Duodenal mucosa (tissue), 2 donors: ENCODE measurements at regions not wholly inside any gene's neighbourhood (a gene's known extent, or its start where the extent isn't known, plus 50 kb on each side); places are given as distances from the start of the nearest gene placed in this dataset.

Source experiments
- H3K27ac ChIP-seq: one replicate; pipeline ENCODE4 v1.7.0; 2013; ENCODE audit warnings: low read depth, low read length
- H3K27me3 ChIP-seq, 2 donors: one replicate each; pipeline ENCODE4 v1.7.0; 2013; ENCODE audit warnings: low read length in 2 of 2, control low read depth in 1 of 2; ENCODE audit not compliant: insufficient read depth in 2 of 2, control insufficient read depth in 1 of 2
- H3K36me3 ChIP-seq, 2 donors: one replicate each; pipeline ENCODE4 v1.7.0; 2013; ENCODE audit warnings: low read length in 2 of 2, control low read depth in 1 of 2; ENCODE audit not compliant: insufficient read depth in 2 of 2, control insufficient read depth in 1 of 2
- H3K4me1 ChIP-seq, 2 donors: one replicate each; pipeline ENCODE4 v1.7.0; 2013; ENCODE audit warnings: low read length in 2 of 2, control low read depth in 1 of 2; ENCODE audit not compliant: insufficient read depth in 2 of 2, control insufficient read depth in 1 of 2
- H3K4me3 ChIP-seq, 2 donors: one replicate each; pipeline ENCODE4 v1.7.0; 2013; ENCODE audit warnings: low read length in 2 of 2, low read depth in 1 of 2
- H3K9ac ChIP-seq, 2 donors: one replicate each; pipeline ENCODE4 v1.7.0; 2013; ENCODE audit warnings: low read length in 2 of 2, low read depth in 1 of 2
- H3K9me3 ChIP-seq, 2 donors: one replicate each; pipeline ENCODE4 v1.7.0; 2013; ENCODE audit warnings: low read length in 2 of 2, control low read depth in 1 of 2; ENCODE audit not compliant: control insufficient read depth in 1 of 2

DNA sequence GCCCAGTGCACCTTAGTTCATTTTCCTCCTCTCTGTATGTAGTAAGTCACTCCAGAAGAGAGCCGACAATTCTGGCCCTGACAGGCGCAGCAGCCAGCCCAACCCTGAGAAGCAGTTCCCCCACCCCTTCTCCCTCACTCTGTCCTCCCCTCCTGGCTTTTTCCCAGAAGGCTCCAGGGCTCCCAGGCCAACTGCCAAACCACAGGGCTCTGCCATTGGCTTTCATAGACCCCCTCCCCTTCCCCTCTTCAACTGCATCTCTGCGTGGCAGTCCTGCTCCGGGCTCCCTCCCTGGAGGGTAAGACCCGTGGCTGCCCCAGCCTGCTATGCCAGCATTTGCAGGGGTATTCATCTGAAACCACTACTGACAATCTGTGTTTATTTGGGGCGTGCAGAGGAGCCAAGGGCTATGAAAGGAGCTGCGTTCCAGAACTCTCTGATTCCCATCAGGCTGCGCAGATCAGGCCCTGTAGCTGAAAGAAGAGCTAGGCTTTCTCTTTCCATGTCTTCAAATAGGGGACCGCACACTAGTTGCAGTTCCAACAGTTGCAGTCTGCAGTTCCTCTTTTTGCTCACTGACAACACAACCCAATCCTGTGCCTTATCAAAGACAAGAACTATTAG, 388.6 kb upstream of the TNP1 start:
- Histone ChIP-seq H3K9me3 (no peaks in the 10 kb centered on the region), H3K9ac (no peak overlapping the region), H3K36me3 (no peaks in the 10 kb centered on the region), H3K4me1 (peaks cover 4 to 9% of the 10 kb centered on the region in 2 donors), H3K27me3 (no peaks in the 10 kb centered on the region), H3K27ac (no peak overlapping the region), H3K4me3 (no peak overlapping the region)

DNA sequence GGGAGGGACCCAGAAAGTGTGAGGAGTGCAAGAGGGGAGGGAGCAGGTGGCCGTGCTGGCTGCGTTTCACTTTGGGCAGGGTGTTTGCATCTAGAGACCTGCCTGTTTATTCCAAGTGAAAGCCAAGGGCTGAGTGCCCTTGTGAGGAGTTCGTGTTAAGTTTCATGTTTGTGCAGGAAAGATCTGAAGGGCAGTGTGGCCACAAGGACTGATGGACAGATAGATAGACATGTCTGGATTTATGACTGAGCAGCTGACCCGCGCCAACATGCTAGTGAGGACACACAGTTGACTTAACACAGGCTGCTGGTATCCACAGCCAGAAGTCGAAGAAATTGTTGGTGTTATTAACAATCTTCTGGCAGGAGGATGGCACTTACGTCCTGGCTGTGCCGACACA, 387.6 kb upstream of the TNP1 start:
- Histone ChIP-seq H3K36me3 (no peaks in the 10 kb centered on the region), H3K4me3 (no peak overlapping the region), H3K9ac (no peak overlapping the region), H3K27ac (no peak overlapping the region), H3K27me3 (no peaks in the 10 kb centered on the region), H3K4me1 (peaks cover 4 to 9% of the 10 kb centered on the region in 2 donors), H3K9me3 (no peaks in the 10 kb centered on the region)

DNA sequence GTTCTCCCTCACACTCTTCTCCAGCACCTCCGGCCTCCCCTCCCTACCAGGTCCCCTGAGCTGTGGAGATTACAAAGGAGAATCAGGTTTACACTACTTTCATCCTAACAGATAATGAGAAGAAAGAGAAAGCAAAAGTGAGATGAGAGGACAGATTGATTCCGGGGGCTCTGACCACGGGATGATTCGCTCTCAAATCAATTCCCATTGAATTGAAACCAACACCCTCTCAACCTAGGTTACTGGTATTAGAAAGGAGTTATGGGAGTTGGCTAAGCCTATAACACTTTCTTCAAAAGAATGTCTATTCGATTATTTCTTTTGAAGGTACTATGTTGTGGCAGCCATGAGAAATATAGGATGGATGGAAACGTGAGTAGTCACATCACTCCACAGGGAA, 386.2 kb upstream of the TNP1 start:
- no peaks in the 10 kb centered on the region for H3K9me3 ChIP-seq
- no peak overlapping the region for H3K4me3 ChIP-seq
- no peaks in the 10 kb centered on the region for H3K27me3 ChIP-seq
- H3K27ac ChIP-seq = no peak overlapping the region
- no peaks in the 10 kb centered on the region for H3K36me3 ChIP-seq
- H3K4me1 ChIP-seq = peaks cover 4 to 9% of the 10 kb centered on the region in 2 donors
- H3K9ac ChIP-seq = no peak overlapping the region

DNA sequence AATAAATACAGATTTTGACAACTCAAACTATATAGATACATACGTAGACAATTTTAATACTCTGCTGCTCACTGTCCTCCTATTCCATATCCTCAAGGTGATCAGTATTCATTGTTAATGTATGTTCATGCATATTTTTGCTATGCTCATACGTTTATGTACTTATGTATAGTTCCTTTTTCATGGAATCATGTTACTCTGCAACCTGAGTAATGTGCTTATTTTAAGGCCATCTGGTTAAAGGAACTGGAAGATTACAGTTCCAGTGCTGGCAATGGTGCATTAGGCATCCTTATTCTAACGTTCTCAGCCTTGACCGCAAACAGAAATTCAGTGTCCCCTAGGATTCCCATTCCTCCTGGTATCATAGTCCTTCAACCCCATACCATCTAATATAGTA, 385.0 kb upstream of the TNP1 start:
- H3K36me3 ChIP-seq = no peaks in the 10 kb centered on the region
- no peaks in the 10 kb centered on the region for H3K27me3 ChIP-seq
- no peak overlapping the region for H3K27ac ChIP-seq
- H3K9ac ChIP-seq = no peak overlapping the region
- H3K9me3 ChIP-seq = no peaks in the 10 kb centered on the region
- no peak overlapping the region for H3K4me3 ChIP-seq
- H3K4me1 ChIP-seq = peaks cover 4 to 9% of the 10 kb centered on the region in 2 donors

DNA sequence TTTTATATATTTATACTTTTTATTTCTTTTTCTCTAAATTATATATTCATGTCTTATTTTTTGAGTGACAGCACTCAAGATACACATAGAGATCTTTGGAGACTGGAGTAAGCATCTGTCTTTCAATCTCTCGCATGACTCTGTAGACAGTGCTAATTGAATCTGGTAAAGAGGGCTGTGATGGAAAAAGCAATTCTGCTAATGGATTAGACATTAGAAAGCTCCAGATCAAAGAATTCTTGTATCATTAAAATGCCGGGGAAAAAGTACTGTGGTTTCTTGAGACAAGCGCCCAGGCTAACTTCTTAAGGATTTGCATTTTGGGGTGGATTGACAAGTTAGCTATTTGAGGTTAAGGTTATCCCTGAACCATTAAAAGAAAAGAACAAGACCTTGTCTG, 383.1 kb upstream of the TNP1 start:
- H3K9me3 ChIP-seq = no peaks in the 10 kb centered on the region
- H3K27me3 ChIP-seq = no peaks in the 10 kb centered on the region
- H3K4me3 ChIP-seq = no peak overlapping the region
- H3K4me1 ChIP-seq = peaks cover under 1 to 4% of the 10 kb centered on the region in 2 donors
- no peak overlapping the region for H3K27ac ChIP-seq
- no peak overlapping the region for H3K9ac ChIP-seq
- H3K36me3 ChIP-seq = no peaks in the 10 kb centered on the region

DNA sequence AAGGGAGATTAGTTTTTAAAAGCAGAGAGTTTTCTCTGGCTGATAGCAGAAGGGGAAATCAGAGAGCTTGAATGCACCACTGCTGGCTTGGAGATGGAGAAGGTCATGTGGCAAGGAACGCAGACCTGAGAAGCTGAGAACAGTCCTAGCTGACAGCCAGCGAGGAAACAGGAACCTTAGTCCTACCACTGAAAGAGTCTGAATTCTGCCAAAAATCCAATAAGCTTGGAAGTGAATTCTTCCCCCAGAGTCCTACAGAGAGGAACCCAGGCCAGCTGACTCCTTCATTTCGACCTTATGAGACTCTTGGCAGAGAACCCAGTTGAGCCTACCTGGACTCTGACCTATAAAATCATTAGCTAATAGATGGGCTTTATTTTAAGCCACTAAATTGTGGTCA, 371.9 kb upstream of the TNP1 start:
- peaks cover 0 to 2% of the 10 kb centered on the region in 2 donors for H3K9me3 ChIP-seq
- no peaks in the 10 kb centered on the region for H3K27me3 ChIP-seq
- H3K9ac ChIP-seq = no peak overlapping the region
- H3K27ac ChIP-seq = no peak overlapping the region
- H3K4me3 ChIP-seq = no peak overlapping the region
- H3K4me1 ChIP-seq = no peaks in the 10 kb centered on the region
- no peaks in the 10 kb centered on the region for H3K36me3 ChIP-seq

DNA sequence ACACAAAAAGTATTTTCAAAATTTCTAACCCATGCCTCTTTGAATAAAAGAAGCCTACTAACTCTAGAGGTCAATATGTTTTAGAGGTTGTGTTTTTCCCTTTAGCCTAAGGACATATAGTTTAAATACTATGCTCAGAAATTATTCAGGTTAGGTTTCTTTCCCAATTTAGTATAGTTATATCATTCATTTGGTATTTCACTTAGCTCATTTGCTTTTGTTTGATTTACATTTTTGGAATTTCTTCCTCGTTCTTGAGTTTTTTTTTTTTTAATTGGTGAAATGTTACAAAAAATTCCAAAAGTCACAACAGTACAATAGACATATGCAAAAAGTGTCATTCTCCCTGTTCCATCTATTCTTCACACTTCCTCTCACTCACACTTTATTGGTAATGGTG, 371.3 kb upstream of the TNP1 start:
- no peaks in the 10 kb centered on the region for H3K9me3 ChIP-seq
- H3K27me3 ChIP-seq = peaks cover 0 to 3% of the 10 kb centered on the region in 2 donors
- H3K9ac ChIP-seq = no peak overlapping the region
- H3K4me1 ChIP-seq = no peaks in the 10 kb centered on the region
- H3K27ac ChIP-seq = no peak overlapping the region
- H3K36me3 ChIP-seq = no peaks in the 10 kb centered on the region
- H3K4me3 ChIP-seq = no peak overlapping the region

DNA sequence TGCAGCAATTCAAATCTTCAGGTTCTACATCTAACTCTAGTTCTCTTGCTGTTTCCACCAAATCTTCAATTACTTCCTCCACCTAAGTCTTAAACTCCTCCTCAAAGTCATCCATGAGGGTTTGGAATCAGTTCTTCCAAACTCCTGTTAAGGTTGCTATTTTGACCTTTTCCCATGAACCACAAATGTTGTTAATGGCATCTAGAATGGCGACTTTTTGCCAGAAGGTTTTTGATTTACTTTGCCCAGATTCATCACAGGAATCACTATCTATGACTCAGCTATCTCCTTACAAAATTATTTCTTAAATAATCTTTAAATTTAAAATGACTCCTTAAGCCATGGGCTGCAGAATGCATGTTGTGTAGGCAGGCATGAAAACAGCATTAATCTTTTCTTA, 368.9 kb upstream of the TNP1 start:
- H3K36me3 ChIP-seq = no peaks in the 10 kb centered on the region
- H3K9ac ChIP-seq = no peak overlapping the region
- no peak overlapping the region for H3K4me3 ChIP-seq
- no peaks in the 10 kb centered on the region for H3K4me1 ChIP-seq
- peaks cover 0 to 4% of the 10 kb centered on the region in 2 donors for H3K27me3 ChIP-seq
- H3K27ac ChIP-seq = no peak overlapping the region
- H3K9me3 ChIP-seq = no peaks in the 10 kb centered on the region

DNA sequence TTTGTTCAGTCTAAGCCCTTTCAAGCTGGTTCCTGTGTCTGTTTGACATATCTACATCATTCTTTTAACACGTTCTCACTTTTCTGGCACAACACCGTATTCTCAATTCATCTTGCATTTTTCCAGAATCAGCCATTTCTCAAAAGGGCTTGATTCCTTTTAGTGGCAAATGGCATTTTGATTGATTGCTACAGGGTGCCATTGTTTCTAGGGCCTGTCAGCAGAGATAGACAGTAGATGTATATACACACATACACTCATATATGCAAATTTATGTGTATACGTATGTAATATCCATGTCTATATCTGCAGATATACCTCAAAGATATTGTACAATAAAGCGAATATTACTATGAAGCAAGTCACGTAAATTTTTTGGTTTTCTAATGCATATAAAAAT, 367.9 kb upstream of the TNP1 start:
- no peak overlapping the region for H3K4me3 ChIP-seq
- no peak overlapping the region for H3K27ac ChIP-seq
- H3K9ac ChIP-seq = no peak overlapping the region
- H3K27me3 ChIP-seq = peaks cover 0 to 4% of the 10 kb centered on the region in 2 donors
- peaks cover 0 to 4% of the 10 kb centered on the region in 2 donors for H3K4me1 ChIP-seq
- no peaks in the 10 kb centered on the region for H3K36me3 ChIP-seq
- no peaks in the 10 kb centered on the region for H3K9me3 ChIP-seq

DNA sequence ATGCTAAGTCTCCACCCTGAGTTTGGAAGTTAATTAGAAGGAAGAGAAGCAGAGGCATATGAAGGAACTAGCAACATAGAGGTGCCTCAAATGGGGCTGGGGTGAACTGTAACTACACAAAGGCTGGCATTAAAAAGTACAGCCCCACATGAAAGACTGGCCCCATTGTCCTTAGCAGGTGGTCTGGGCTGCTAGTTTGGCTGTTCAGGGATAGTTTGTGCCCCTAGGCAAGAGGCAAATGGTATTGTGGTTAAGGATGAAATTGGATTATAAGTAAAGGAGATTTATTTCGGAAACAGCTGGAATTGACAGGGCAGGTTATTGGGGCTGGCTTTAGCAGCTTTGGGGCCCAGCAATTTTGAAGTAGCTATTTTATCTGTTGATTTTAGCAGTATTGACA, 365.7 kb upstream of the TNP1 start:
- H3K27ac ChIP-seq = no peak overlapping the region

More for the DNA sequence above, 365.7 kb upstream of the TNP1 start:
- Histone ChIP-seq H3K9me3 (no peaks in the 10 kb centered on the region), H3K9ac (no peak overlapping the region), H3K4me1 (peaks cover under 1 to 4% of the 10 kb centered on the region in 2 donors), H3K4me3 (no peak overlapping the region), H3K27me3 (peaks cover 0 to 4% of the 10 kb centered on the region in 2 donors), H3K36me3 (no peaks in the 10 kb centered on the region)
